SK-N-SH (cell line): ENCODE measurements at regions not wholly inside any gene's neighbourhood (a gene's known extent, or its start where the extent isn't known, plus 50 kb on each side); places are given as distances from the start of the nearest gene placed in this dataset.

Experiments used
- CTCF ChIA-PET: fragments of 300-600, 350-600 bp; formaldehyde crosslinking; extraction: SDS; loops from one replicate; lab custom pipeline; 2021; lab: Yijun Ruan, JAX
- POLR2A ChIA-PET: fragments of 350-600 bp; sonication (Branson Sonifier 250); formaldehyde crosslinking; extraction: SDS; loops from one replicate; lab custom pipeline; 2020; ENCODE audit warnings: antibody characterized with exemption, inconsistent platforms; lab: Yijun Ruan, JAX
- DNase-seq: peaks from one replicate; pipeline ENCODE4 v3.0.0; 2012
- H2AFZ ChIP-seq: fragments of 200-600 bp; sonication (generic); 2 replicates; pipeline ENCODE4 v1.8.1; 2016; ENCODE audit warnings: antibody characterized with exemption, mild to moderate bottlenecking, low read depth
- H3F3A ChIP-seq: fragments of 200-600 bp; sonication (generic); replicated peaks from 2 replicates; pipeline ENCODE3; 2016; ENCODE audit warnings: antibody characterized with exemption, mild to moderate bottlenecking; ENCODE audit not compliant: insufficient read depth
- H3K27ac ChIP-seq, 2 experiments: fragments of 200-500 bp in 1 of 2; fragments of 200-600 bp in 1 of 2; sonication (Bioruptor generic) in 1 of 2; sonication (generic), shearing (Covaris generic) in 1 of 2; 2 replicates each; pipeline versions ENCODE4 v1.5.1 to v1.6.1; 2014 to 2016; ENCODE audit warnings: low read depth in 2 of 2, inconsistent platforms in 1 of 2, low read length in 1 of 2, mild to moderate bottlenecking in 1 of 2, mixed read lengths in 1 of 2
- H3K27me3 ChIP-seq: fragments of 200-600 bp; sonication (generic), shearing (Covaris generic); 2 replicates; pipeline ENCODE4 v1.6.1; 2016; ENCODE audit warnings: mixed run types; ENCODE audit not compliant: insufficient read depth
- H3K36me3 ChIP-seq, 2 experiments: fragments of 200-500 bp in 1 of 2; fragments of 200-600 bp in 1 of 2; sonication (Bioruptor generic) in 1 of 2; sonication (generic) in 1 of 2; replicated peaks in 1 of 2; 2 replicates each; pipeline versions ENCODE3 to v1.5.1; 2014 to 2016; ENCODE audit warnings: low read length in 1 of 2, mild to moderate bottlenecking in 1 of 2; ENCODE audit not compliant: insufficient read depth in 2 of 2, control insufficient read depth in 1 of 2
- H3K4me1 ChIP-seq, 2 experiments: fragments of 200-500 bp in 1 of 2; fragments of 200-600 bp in 1 of 2; sonication (Bioruptor generic) in 1 of 2; sonication (generic), shearing (Covaris generic) in 1 of 2; 2 replicates each; pipeline versions ENCODE4 v1.5.1 to v1.6.1; 2014 to 2016; ENCODE audit warnings: low read depth in 1 of 2, low read length in 1 of 2, mixed run types in 1 of 2; ENCODE audit not compliant: insufficient read depth in 2 of 2, control insufficient read depth in 1 of 2
- H3K4me2 ChIP-seq: fragments of 200-600 bp; sonication (generic), shearing (Covaris generic); 2 replicates; pipeline ENCODE4 v1.6.1; 2017; ENCODE audit warnings: mixed run types
- H3K4me3 ChIP-seq, 2 experiments: fragments of 200-500 bp in 1 of 2; fragments of 200-600 bp in 1 of 2; sonication (Bioruptor generic) in 1 of 2; sonication (generic), shearing (Covaris generic) in 1 of 2; 2 replicates each; pipeline versions ENCODE4 v1.5.1 to v1.8.1; 2014 to 2016; ENCODE audit warnings: low read depth in 2 of 2, inconsistent platforms in 1 of 2, low read length in 1 of 2, mild to moderate bottlenecking in 1 of 2, mixed read lengths in 1 of 2, moderate library complexity in 1 of 2
- H3K79me2 ChIP-seq: fragments of 200-600 bp; sonication (generic); 2 replicates; pipeline ENCODE4 v1.8.1; 2017; ENCODE audit warnings: mild to moderate bottlenecking; ENCODE audit not compliant: insufficient read depth
- H3K9ac ChIP-seq: fragments of 200-600 bp; sonication (generic); 2 replicates; pipeline ENCODE4 v1.6.1; 2017; ENCODE audit warnings: mixed run types
- H3K9me2 ChIP-seq: fragments of 200-600 bp; sonication (generic); 2 replicates; pipeline ENCODE4 v1.6.1; 2017; ENCODE audit warnings: mixed run types
- H3K9me3 ChIP-seq: fragments of 200-600 bp; sonication (generic); 2 replicates; pipeline ENCODE4 v1.6.1; 2017; ENCODE audit warnings: mixed run types, mild to moderate bottlenecking, moderate library complexity
- H4K20me1 ChIP-seq: fragments of 200-600 bp; sonication (generic); 2 replicates; pipeline ENCODE4 v1.6.1; 2017; ENCODE audit warnings: mild to moderate bottlenecking, mixed run types; ENCODE audit not compliant: insufficient read depth
- EZH2phosphoT487 ChIP-seq: fragments of 200-600 bp; sonication (generic); IDR thresholded peaks from 2 replicates; pipeline ENCODE4 v1.6.1; 2017; ENCODE audit warnings: low read depth, mixed run types, mild to moderate bottlenecking, antibody characterized with exemption, moderate library complexity, borderline replicate concordance
- FOSL2 ChIP-seq: IDR thresholded peaks from 2 replicates; pipeline ENCODE4 v1.4.0; 2012; ENCODE audit warnings: low read depth, mild to moderate bottlenecking, moderate library complexity, borderline replicate concordance
- FOXJ3 ChIP-seq: sonication (generic); formaldehyde crosslinking; IDR thresholded peaks from 2 replicates; pipeline ENCODE4 v1.5.1; 2020; ENCODE audit warnings: mild to moderate bottlenecking, missing genetic modification reagents
- GABPA ChIP-seq: IDR thresholded peaks from 2 replicates; pipeline ENCODE4 v1.4.0; 2012; ENCODE audit warnings: low read depth, mild to moderate bottlenecking
- GATA2 ChIP-seq: sonication (generic); formaldehyde crosslinking; IDR thresholded peaks from 2 replicates; pipeline ENCODE4 v1.5.0; 2020; ENCODE audit warnings: mild to moderate bottlenecking, missing genetic modification reagents
- IRF3 ChIP-seq: fragments of 150-350 bp; IDR thresholded peaks from 2 replicates; pipeline ENCODE4 v1.6.1; 2016; ENCODE audit warnings: mild to moderate bottlenecking, low read depth, low read length
- JUND ChIP-seq: IDR thresholded peaks from 2 replicates; pipeline ENCODE4 v1.4.0; 2012
- MXI1 ChIP-seq: IDR thresholded peaks from 2 replicates; pipeline ENCODE4 v1.6.1; 2012; ENCODE audit warnings: mild to moderate bottlenecking, low read depth, low read length, improper control_type of control experiment
- NRF1 ChIP-seq: IDR thresholded peaks from 2 replicates; pipeline ENCODE4 v1.6.1; 2012; ENCODE audit warnings: low read depth, mild to moderate bottlenecking, low read length
- RAD21 ChIP-seq: IDR thresholded peaks from 2 replicates; pipeline ENCODE4 v1.6.1; 2012; ENCODE audit warnings: mild to moderate bottlenecking, low read length
- RCOR1 ChIP-seq: fragments of 150-350 bp; IDR thresholded peaks from 2 replicates; pipeline ENCODE4 v1.6.1; 2017; ENCODE audit warnings: antibody characterized with exemption, low read length
- REST ChIP-seq: IDR thresholded peaks from 2 replicates; pipeline ENCODE4 v1.6.1; 2012; ENCODE audit warnings: mild to moderate bottlenecking, low read depth, low read length, moderate library complexity
- RFX5 ChIP-seq: IDR thresholded peaks from 2 replicates; pipeline ENCODE4 v1.6.1; 2012; ENCODE audit warnings: mild to moderate bottlenecking, improper control_type of control experiment, low read length
- RXRA ChIP-seq: IDR thresholded peaks from 2 replicates; pipeline ENCODE4 v1.4.0; 2012; ENCODE audit warnings: low read depth, mild to moderate bottlenecking, borderline replicate concordance
- SMC3 ChIP-seq: IDR thresholded peaks from 2 replicates; pipeline ENCODE4 v1.6.1; 2012; ENCODE audit warnings: low read depth, low read length, improper control_type of control experiment
- TCF12 ChIP-seq: IDR thresholded peaks from 2 replicates; pipeline ENCODE4 v1.4.0; 2012
- USF1 ChIP-seq: IDR thresholded peaks from 2 replicates; pipeline ENCODE4 v1.4.0; 2012; ENCODE audit warnings: low read depth, borderline replicate concordance
- WGBS: methylation state at CpG from one replicate; pipeline ENCODE4 v1.1.6; 2017; ENCODE audit warnings: low lambda C conversion rate; 5-methylcytosine and 5-hydroxymethylcytosine counted together
- TF ChIP-seq, protein P1 (sequence below): fragments of 200-600 bp; sonication (generic); IDR thresholded peaks from 2 replicates; pipeline ENCODE4 v1.6.1; 2017; ENCODE audit warnings: antibody characterized with exemption, mild to moderate bottlenecking, moderate library complexity
- TF ChIP-seq, protein P2 (sequence below): fragments of 150-350 bp; IDR thresholded peaks from 2 replicates; pipeline ENCODE4 v1.6.1; 2017; ENCODE audit warnings: antibody characterized with exemption, low read length, low read depth, borderline replicate concordance

DNA sequence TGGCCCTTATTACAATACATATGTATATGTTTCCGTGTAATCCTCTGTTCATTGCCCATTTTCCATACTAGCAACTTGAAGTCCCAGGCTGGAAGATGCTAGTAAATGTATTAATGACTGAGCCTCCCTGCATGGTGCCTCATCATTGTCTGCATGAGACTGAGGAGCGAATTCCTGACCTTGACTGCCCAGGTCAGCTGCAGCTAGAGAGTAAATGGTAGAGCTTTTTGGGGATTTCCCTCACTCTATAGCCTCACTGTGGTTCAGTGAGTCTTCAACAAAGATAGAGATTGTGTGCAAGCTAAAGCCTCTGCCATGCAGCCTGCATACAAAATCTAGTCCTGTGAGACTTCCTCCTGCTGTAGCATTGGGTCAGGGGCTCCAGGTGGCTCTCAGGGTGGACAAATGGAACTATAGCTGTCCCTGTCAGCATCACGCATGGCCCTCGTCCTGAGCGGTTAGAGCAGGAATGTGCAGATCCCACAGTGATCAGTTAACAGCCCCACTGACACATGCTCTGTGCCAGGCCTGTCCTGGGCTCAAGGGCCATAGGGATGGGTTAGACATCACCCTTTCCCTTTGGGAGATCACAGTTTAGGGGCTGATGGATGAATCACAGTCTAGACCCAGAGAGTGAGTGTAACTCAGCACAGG, 741.7 kb downstream of the MATN1 start:
- Histone ChIP-seq H3K4me2 (no peak overlapping the region), H3F3A (no peaks in the 10 kb centered on the region), H3K9ac (no peak overlapping the region), H3K4me1 (no peaks in the 10 kb centered on the region; a peak in 1 of 4 replicates), H3K27me3 (no peaks in the 10 kb centered on the region), H2AFZ (no peak overlapping the region), H3K9me3 (no peaks in the 10 kb centered on the region), H4K20me1 (no peaks in the 10 kb centered on the region), H3K4me3 (no peak overlapping the region), H3K9me2 (no peaks in the 10 kb centered on the region; the same call in 1 of the 2 replicates), H3K27ac (no peak overlapping the region), H3K79me2 (no peaks in the 10 kb centered on the region), H3K36me3 (no peaks in the 10 kb centered on the region)
- ChIA-PET CTCF (no interaction called here), POLR2A (no interaction called here)
- no peak for TF ChIP-seq EZH2phosphoT487
- no peak for TF ChIP-seq IRF3
- WGBS = 40% methylated on average over 2 of the region's 5 CpGs
- no peak for DNase-seq

- Histone ChIP-seq H3K79me2 (no peaks in the 10 kb centered on the region), H3K4me3 (no peak overlapping the region)
- POLR2A ChIA-PET = no interaction called here
- no peak for TF ChIP-seq RCOR1
- no peak for TF ChIP-seq TCF12
- TF ChIP-seq, protein P1, sequence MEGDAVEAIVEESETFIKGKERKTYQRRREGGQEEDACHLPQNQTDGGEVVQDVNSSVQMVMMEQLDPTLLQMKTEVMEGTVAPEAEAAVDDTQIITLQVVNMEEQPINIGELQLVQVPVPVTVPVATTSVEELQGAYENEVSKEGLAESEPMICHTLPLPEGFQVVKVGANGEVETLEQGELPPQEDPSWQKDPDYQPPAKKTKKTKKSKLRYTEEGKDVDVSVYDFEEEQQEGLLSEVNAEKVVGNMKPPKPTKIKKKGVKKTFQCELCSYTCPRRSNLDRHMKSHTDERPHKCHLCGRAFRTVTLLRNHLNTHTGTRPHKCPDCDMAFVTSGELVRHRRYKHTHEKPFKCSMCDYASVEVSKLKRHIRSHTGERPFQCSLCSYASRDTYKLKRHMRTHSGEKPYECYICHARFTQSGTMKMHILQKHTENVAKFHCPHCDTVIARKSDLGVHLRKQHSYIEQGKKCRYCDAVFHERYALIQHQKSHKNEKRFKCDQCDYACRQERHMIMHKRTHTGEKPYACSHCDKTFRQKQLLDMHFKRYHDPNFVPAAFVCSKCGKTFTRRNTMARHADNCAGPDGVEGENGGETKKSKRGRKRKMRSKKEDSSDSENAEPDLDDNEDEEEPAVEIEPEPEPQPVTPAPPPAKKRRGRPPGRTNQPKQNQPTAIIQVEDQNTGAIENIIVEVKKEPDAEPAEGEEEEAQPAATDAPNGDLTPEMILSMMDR = no peak
- no peak for TF ChIP-seq JUND
- TF ChIP-seq GABPA = no peak
- no peak for TF ChIP-seq USF1
- no peak for TF ChIP-seq RFX5
- no peak for TF ChIP-seq MXI1
- TF ChIP-seq NRF1 = no peak
- TF ChIP-seq REST = no peak
- TF ChIP-seq RXRA = no peak
- TF ChIP-seq SMC3 = no peak
- TF ChIP-seq FOXJ3 = no peak
- no peak for TF ChIP-seq FOSL2
- TF ChIP-seq GATA2 (CRISPR knock-in tag) = no peak
- TF ChIP-seq, protein P2, sequence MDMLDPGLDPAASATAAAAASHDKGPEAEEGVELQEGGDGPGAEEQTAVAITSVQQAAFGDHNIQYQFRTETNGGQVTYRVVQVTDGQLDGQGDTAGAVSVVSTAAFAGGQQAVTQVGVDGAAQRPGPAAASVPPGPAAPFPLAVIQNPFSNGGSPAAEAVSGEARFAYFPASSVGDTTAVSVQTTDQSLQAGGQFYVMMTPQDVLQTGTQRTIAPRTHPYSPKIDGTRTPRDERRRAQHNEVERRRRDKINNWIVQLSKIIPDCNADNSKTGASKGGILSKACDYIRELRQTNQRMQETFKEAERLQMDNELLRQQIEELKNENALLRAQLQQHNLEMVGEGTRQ = no peak
- no peak for TF ChIP-seq RAD21
These were observed 741.2 kb downstream of the PTPRU start for GRCh38 chr1:29977550-29977949.

More at GRCh38 chr1:29977550-29977949, 741.2 kb downstream of the PTPRU start:
- Histone ChIP-seq H3K9me2 (no peaks in the 10 kb centered on the region; the same call in 1 of the 2 replicates), H3K9me3 (no peaks in the 10 kb centered on the region), H3K4me1 (peaks cover 0 to 13% of the 10 kb centered on the region in 2 experiments; a peak in 1 of 4 replicates), H3K27me3 (no peaks in the 10 kb centered on the region), H3F3A (peaks cover 11% of the 10 kb centered on the region), H4K20me1 (no peaks in the 10 kb centered on the region), H2AFZ (no peak overlapping the region), H3K9ac (no peak overlapping the region), H3K36me3 (no peaks in the 10 kb centered on the region), H3K27ac (no peak overlapping the region), H3K4me2 (no peak overlapping the region)
- CTCF ChIA-PET = no interaction called here
- DNase-seq = no peak
- WGBS = 17% methylated on average over 4 of the region's 4 CpGs
